ENCODE measurements at regions not wholly inside any gene's neighbourhood (a gene's known extent, or its start where the extent isn't known, plus 50 kb on each side); places are given as distances from the start of the nearest gene placed in this dataset.

DNA sequence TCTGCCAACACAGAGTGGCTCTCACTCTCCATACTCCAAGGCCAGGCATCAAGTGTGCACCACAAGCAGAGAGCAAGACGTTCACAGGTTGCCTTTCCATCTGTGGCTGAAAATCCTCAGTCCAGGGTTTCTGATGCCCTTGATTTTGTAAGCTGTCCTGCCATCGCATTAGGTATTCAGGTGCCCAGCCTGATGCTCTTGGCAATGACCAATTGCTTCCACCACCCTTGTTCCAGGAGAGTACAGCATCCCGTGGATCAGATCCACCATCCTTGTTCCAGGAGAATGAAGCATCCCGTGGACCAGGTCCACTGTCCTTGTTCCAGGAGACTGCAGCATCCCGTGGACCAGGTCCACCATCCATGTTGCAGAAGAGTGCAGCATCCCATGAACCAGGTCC is 133.4 kb upstream of the GPC1 start:
- H3K9me3 ChIP-seq: no peaks in the 10 kb centered on the region
- ATAC-seq: no peak
- DNase-seq: peak in 1 of 5 donors; percentile 11
- no peak overlapping the region for H3K4me3 ChIP-seq
- 87 to 100% (median 94%) methylated on average over 1 to 5 of the region's 5 CpGs for WGBS, 4 donors
- H3K36me3 ChIP-seq: no peaks in the 10 kb centered on the region
- intact Hi-C loops (cut with DNase I): no loop called here
- H3K27ac ChIP-seq: no peak overlapping the region
- no peak for TF ChIP-seq POLR2A (IDR thresholded peaks at IDR 0.05)
- TF ChIP-seq, protein P1, sequence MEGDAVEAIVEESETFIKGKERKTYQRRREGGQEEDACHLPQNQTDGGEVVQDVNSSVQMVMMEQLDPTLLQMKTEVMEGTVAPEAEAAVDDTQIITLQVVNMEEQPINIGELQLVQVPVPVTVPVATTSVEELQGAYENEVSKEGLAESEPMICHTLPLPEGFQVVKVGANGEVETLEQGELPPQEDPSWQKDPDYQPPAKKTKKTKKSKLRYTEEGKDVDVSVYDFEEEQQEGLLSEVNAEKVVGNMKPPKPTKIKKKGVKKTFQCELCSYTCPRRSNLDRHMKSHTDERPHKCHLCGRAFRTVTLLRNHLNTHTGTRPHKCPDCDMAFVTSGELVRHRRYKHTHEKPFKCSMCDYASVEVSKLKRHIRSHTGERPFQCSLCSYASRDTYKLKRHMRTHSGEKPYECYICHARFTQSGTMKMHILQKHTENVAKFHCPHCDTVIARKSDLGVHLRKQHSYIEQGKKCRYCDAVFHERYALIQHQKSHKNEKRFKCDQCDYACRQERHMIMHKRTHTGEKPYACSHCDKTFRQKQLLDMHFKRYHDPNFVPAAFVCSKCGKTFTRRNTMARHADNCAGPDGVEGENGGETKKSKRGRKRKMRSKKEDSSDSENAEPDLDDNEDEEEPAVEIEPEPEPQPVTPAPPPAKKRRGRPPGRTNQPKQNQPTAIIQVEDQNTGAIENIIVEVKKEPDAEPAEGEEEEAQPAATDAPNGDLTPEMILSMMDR (IDR thresholded peaks at IDR 0.05): no peak
- peaks cover 0 to 8% (median 0%) of the 10 kb centered on the region in 12 donors for H3K4me1 ChIP-seq
- peaks cover 0 to 3% (median 0%) of the 10 kb centered on the region in 9 donors for H3K27me3 ChIP-seq

- intact Hi-C loops (cut with DNase I): no loop called here
- no peak for ATAC-seq
Observed at GRCh38 chr2:240302933-240303595, 132.4 kb upstream of the GPC1 start.

GRCh38 chr2:240303896-240304745 is 131.3 kb upstream of the GPC1 start:
- Histone ChIP-seq H3K4me1 (no peaks in the 10 kb centered on the region), H3K36me3 (no peaks in the 10 kb centered on the region), H3K27me3 (peaks cover 0 to 3% (median 0%) of the 10 kb centered on the region in 9 donors), H3K27ac (no peak overlapping the region), H3K4me3 (no peak overlapping the region), H3K9me3 (no peaks in the 10 kb centered on the region)
- no peak for ATAC-seq
- TF ChIP-seq, protein P1 (IDR thresholded peaks at IDR 0.05): no peak
- TF ChIP-seq POLR2A (IDR thresholded peaks at IDR 0.05): no peak
- intact Hi-C loops (cut with DNase I): no loop called here
- DNase-seq: peak in 1 of 5 donors; percentile 15
- 80 to 89% (median 84%) methylated on average over 25 of the region's 25 CpGs for WGBS, 4 donors

More at GRCh38 chr2:240302933-240303595, 132.4 kb upstream of the GPC1 start:
- Histone ChIP-seq H3K4me3 (no peak overlapping the region), H3K9me3 (no peaks in the 10 kb centered on the region), H3K36me3 (no peaks in the 10 kb centered on the region), H3K27ac (no peak overlapping the region), H3K27me3 (peaks cover 0 to 3% (median 0%) of the 10 kb centered on the region in 9 donors), H3K4me1 (no peaks in the 10 kb centered on the region)
- DNase-seq: no peak
- TF ChIP-seq, protein P1 (IDR thresholded peaks at IDR 0.05): no peak
- TF ChIP-seq POLR2A (IDR thresholded peaks at IDR 0.05): no peak
- WGBS, 4 donors: 91 to 100% (median 94%) methylated on average over 1 to 2 of the region's 2 CpGs

GRCh38 chr2:240304746-240305161 is 130.7 kb upstream of the GPC1 start:
- whole genome bisulfite sequencing, 4 donors: 80 to 86% (median 83%) methylated on average over 12 of the region's 12 CpGs

More at GRCh38 chr2:240304746-240305161, 130.7 kb upstream of the GPC1 start:
- intact Hi-C loops (cut with DNase I): no loop called here
- H3K4me1 ChIP-seq: no peaks in the 10 kb centered on the region
- H3K27ac ChIP-seq: no peak overlapping the region
- H3K4me3 ChIP-seq: no peak overlapping the region
- H3K9me3 ChIP-seq: no peaks in the 10 kb centered on the region
- TF ChIP-seq, protein P1 (IDR thresholded peaks at IDR 0.05): no peak
- no peak for TF ChIP-seq POLR2A (IDR thresholded peaks at IDR 0.05)
- DNase-seq (no peak), ATAC-seq (no peak)
- no peaks in the 10 kb centered on the region for H3K36me3 ChIP-seq
- peaks cover 0 to 3% (median 0%) of the 10 kb centered on the region in 9 donors for H3K27me3 ChIP-seq

Data from heart left ventricle (tissue), 16 donors.